PFSK-1 (cell line): ENCODE measurements at regions not wholly inside any gene's neighbourhood (a gene's known extent, or its start where the extent isn't known, plus 50 kb on each side); places are given as distances from the start of the nearest gene placed in this dataset.

ENCODE experiments used
- POLR2AphosphoS5 ChIP-seq: IDR thresholded peaks from 2 replicates; pipeline ENCODE4 v1.6.1; 2012; ENCODE audit warnings: low read depth, mild to moderate bottlenecking, control low read depth, low read length, moderate library complexity
- TAF1 ChIP-seq: IDR thresholded peaks from 2 replicates; pipeline ENCODE4 v1.6.1; 2012; ENCODE audit warnings: low read length, control low read depth, borderline replicate concordance; ENCODE audit not compliant: insufficient read depth

DNA sequence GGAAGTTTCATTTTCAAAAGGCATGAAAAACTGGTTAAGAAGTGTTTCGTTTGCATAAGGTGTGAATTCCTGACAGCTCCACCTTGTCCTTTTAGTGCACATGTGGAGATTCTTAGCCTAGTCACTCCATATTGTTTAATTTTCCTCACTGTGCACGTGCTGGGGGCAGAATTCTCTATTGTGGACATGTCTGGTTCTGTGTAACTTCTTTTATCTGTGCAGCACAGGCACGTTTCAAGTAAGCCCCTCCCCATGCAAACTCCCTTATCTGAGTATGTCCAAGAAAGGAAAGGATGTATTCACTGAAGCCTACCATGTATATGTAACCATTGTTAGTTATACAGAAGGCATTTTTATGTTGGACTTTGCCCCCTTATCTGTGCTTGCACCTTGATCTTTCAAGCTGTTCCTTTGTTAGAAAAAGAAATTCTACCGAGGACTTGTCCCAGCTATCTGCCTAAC, 1346.3 kb downstream of the REEP3 start:
- TF ChIP-seq POLR2AphosphoS5 (no peak), TAF1 (no peak)
